HG03521 (cell line): ENCODE measurements at regions not wholly inside any gene's neighbourhood (a gene's known extent, or its start where the extent isn't known, plus 50 kb on each side); places are given as distances from the start of the nearest gene placed in this dataset.

ENCODE experiments used
- ATAC-seq: cut with Tn5 transposase; IDR thresholded peaks from one replicate; pipeline ENCODE4 v1.9.1; 2021; ENCODE audit warnings: mild to moderate bottlenecking, moderate library complexity; ENCODE audit not compliant: unreplicated experiment

- ATAC-seq = no peak
Observed at GRCh38 chr20:6501061-6501460, 266.4 kb upstream of the BMP2 start.

- ATAC-seq = no peak
Observed at GRCh38 chr20:6499566-6499965, 267.9 kb upstream of the BMP2 start.

GRCh38 chr20:6496874-6497273 lies 270.6 kb upstream of the BMP2 start:
- ATAC-seq = no peak

- no peak for ATAC-seq
Observed at GRCh38 chr20:6495907-6496306, 271.6 kb upstream of the BMP2 start.

- no peak for ATAC-seq
Observed at GRCh38 chr20:6492271-6493055, 275.0 kb upstream of the BMP2 start.

- ATAC-seq = no peak
Observed at GRCh38 chr20:6490849-6491248, 276.6 kb upstream of the BMP2 start.

GRCh38 chr20:6489361-6490171 lies 277.9 kb upstream of the BMP2 start:
- ATAC-seq = no peak

GRCh38 chr20:6485351-6485750 lies 282.1 kb upstream of the BMP2 start:
- no peak for ATAC-seq

GRCh38 chr20:6483727-6484126 lies 283.8 kb upstream of the BMP2 start:
- no peak for ATAC-seq

GRCh38 chr20:6482486-6482885 lies 285.0 kb upstream of the BMP2 start:
- no peak for ATAC-seq

GRCh38 chr20:6480328-6481200 lies 286.9 kb upstream of the BMP2 start:
- no peak for ATAC-seq

GRCh38 chr20:6473197-6473596 lies 294.3 kb upstream of the BMP2 start:
- ATAC-seq = no peak

- no peak for ATAC-seq
Observed at GRCh38 chr20:6471871-6472270, 295.6 kb upstream of the BMP2 start.

- no peak for ATAC-seq
Observed at GRCh38 chr20:6471110-6471647, 296.3 kb upstream of the BMP2 start.

- ATAC-seq = no peak
Observed at GRCh38 chr20:6469695-6470094, 297.8 kb upstream of the BMP2 start.

- ATAC-seq = no peak
Observed at GRCh38 chr20:6468423-6469116, 298.9 kb upstream of the BMP2 start.

- no peak for ATAC-seq
Observed at GRCh38 chr20:6467562-6467961, 299.9 kb upstream of the BMP2 start.

GRCh38 chr20:6466075-6466810 lies 301.2 kb upstream of the BMP2 start:
- ATAC-seq = no peak

GRCh38 chr20:6450841-6451240 lies 316.6 kb upstream of the BMP2 start:
- ATAC-seq = no peak

GRCh38 chr20:6440443-6440799 lies 317.6 kb upstream of the FERMT1 start:
- no peak for ATAC-seq
